IPS DF 19.7 (cell line): ENCODE measurements at regions not wholly inside any gene's neighbourhood (a gene's known extent, or its start where the extent isn't known, plus 50 kb on each side); places are given as distances from the start of the nearest gene placed in this dataset.
"Not testable (repeated sequence)": the region's sequence is repeated elsewhere in the genome, so short reads cannot be mapped to it uniquely, and the experiment has no call there.

Experiments used
- DNase-seq: peaks from one replicate; pipeline ENCODE4 v3.0.0-alpha.2; 2013; ENCODE audit warnings: low read depth, low spot score

DNA sequence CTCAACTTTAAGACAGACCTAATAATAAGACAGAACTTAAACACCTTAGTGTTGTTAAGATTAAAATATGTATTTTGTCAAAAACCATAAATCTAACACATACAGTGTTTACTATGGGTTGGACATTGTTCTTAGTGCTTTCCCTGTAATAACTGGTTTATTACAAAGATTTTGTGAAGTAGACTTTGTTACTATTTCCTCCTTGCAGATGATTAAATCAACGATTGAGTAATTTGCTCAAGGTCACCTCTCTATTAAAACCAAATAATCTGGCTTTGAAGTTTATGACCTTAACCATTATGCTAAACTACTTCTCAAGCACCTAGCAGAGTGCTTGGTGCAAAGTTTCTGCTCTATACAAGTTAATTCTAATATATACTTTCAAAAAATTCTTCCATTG lies 102.7 kb upstream of the FAM3C start:
- no peak for DNase-seq

DNA sequence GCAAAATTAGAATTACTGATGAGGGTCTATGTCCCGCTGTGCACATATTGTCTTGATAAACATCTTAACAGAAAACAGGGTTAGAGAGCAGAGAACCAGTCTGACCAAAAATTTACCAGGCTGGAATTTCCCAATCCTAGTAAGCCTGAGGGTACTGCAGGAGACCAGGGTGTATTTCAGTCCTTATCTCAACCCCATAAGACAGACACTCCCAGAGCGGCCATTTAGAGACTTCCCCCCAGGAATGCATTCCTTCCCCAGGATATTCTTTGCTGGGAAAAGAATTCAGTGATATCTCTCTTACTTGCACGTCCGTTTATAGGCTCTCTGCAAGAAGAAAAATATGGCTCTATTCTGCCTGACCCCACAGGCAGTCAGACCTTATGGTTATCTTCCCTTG lies 101.4 kb upstream of the FAM3C start:
- not testable (repeated sequence) for DNase-seq

- DNase-seq: no peak
These were observed 98.4 kb upstream of the FAM3C start for GRCh38 chr7:121494516-121494915.

GRCh38 chr7:121493553-121493952 lies 97.4 kb upstream of the FAM3C start:
- DNase-seq: no peak

DNA sequence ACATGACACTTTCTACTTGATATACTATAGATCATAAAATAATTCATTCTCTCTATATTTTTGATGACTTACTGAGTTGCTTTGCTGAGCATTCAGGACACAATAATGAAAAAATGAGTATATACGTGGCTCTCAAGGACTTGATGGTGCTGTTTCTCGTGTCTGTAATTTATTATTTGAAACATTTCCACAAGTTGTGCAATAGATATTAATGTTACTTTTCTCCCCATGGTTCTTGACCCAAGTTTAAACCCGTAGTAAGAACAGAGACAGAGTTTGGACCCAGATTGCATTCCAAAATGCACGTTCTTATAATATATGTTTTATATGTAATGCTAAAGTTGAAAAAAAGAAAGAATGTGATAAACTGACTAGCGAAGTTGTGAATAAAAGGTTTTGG lies 94.2 kb upstream of the FAM3C start:
- no peak for DNase-seq

DNA sequence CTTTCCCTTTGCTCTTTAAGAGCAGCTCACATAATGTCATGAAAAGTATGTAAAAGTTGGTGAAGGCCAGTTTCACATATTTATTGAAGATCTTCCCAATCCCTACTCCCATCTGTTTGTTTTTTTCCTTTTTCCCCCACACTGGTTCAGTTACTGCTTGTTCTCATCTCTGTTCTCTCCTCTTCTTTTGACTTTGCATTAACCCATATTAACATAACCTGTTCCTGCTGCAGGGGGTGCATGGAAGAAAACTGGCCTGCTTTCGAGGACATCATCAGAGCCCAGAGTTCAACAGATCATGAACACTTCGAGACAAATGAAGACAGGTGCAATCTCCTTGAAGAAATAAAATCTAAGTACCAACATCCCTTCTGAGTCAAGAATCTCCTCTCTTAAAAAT lies 93.3 kb upstream of the FAM3C start:
- no peak for DNase-seq

DNA sequence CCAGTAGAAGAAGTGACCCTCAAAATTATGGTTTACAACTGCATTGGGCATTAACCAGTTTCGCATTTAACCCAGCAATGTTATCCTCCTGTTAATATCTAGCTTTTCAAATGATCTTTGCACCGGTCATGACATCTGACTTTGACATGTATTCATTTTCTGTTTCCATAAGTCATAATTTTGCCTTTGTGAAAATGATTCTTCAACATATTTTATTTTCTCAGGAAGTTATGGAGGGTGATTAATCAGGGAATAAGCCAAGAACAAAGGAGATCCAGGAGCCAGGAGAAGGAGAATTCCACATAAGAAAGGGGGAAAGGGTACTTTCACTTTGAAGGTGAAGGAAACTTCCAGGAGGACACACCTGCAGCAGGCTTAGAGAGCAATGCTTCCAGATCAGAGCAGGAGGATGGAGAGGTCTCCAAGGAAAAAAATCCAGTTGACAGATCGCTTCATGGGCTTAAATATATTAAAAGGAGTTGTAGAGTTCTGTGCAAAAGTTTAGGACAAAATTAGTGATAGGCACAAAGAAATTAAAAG lies 92.1 kb upstream of the FAM3C start:
- DNase-seq: no peak

GRCh38 chr7:121486590-121486989 lies 90.5 kb upstream of the FAM3C start:
- no peak for DNase-seq

- DNase-seq: no peak
These were observed 89.5 kb upstream of the FAM3C start for GRCh38 chr7:121485467-121486243.

DNA sequence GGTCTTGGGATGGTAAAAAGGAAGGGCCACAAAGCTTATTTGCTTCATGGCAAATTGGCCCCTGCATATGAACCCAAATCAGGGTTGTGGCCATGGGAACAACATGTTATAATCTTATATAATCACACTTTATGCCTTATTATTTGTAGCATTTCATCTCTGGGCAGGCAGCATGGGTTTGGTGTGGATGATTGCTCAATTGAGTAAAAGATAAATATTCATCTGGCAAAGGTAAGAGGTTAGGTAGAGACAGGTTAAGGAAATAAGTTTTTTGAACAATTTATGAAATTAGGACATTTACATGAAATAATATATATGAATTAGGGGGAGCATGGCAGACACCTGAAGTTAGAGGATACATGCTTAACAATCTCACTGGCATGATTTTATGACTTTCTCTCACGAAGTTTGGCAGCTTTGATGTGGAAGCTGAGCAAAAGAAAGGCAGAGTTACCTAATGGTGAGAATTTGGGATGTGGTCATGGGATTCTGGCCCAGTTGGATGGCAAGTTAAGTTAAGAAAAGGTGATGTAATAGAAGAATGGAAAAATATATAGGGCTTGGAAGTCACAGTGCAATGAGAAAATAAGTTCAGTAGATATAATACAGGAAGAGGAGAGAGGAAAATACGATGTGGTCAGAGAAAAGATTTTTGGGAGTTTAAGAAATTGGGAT lies 88.1 kb upstream of the FAM3C start:
- no peak for DNase-seq

- DNase-seq: no peak
These were observed 84.6 kb upstream of the FAM3C start for GRCh38 chr7:121480566-121481335.

GRCh38 chr7:121480058-121480457 lies 84.0 kb upstream of the FAM3C start:
- no peak for DNase-seq

DNA sequence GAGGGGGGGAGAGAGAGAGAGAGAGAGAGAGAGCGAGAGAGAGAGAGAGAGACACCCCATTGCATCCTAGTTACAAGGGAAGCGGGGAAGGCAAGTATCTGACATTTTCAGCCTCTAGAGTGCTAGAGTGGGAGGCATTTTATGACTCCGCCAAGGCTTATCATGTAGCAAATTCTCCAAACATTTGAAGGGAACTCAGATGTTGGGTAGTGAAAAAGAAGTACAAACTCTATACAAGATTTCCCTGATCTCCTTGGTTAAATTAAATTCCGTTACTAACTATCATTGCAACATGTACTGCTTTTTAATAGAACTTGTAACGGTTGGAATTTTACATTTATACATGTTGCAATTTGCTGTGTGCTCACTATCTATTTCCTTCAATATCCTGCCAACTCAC lies 83.4 kb upstream of the FAM3C start:
- DNase-seq: no peak

DNA sequence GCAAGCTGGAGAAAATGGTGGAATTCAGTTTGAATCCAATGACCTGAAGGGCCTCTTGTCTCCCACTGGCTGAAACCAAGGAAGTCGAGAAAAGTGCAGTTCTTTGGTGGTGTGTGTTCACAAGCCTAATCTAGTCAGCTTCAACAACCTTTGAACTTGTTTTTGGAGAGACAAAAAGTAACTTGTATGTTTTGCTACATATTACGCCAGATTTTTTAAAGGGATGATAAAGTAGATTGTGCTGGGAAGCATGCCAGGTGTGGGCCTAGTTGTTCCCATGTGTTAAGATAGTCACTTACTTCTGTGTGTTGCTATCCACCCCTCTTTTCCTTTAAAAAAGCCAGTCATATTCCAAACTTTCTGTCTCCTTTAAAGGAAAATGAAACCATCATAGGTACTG lies 79.7 kb upstream of the FAM3C start:
- no peak for DNase-seq

DNA sequence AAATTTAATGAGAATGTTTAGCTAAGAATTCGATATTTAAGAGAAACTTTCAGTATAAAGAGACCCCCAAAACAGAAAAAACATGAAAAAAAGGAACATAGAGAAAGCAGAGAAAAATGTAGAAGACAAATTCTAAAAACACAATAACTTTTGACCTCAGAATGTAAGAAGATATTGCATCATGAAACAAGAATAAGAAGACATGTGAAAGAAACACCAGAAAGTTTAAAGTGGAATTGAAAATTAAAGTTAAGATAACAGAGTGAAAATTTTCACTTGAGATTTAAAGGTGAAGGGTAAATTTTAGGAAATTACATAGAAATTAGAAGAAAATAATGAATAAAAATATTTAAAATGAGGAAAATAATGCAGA lies 78.2 kb upstream of the FAM3C start:
- DNase-seq: no peak

DNA sequence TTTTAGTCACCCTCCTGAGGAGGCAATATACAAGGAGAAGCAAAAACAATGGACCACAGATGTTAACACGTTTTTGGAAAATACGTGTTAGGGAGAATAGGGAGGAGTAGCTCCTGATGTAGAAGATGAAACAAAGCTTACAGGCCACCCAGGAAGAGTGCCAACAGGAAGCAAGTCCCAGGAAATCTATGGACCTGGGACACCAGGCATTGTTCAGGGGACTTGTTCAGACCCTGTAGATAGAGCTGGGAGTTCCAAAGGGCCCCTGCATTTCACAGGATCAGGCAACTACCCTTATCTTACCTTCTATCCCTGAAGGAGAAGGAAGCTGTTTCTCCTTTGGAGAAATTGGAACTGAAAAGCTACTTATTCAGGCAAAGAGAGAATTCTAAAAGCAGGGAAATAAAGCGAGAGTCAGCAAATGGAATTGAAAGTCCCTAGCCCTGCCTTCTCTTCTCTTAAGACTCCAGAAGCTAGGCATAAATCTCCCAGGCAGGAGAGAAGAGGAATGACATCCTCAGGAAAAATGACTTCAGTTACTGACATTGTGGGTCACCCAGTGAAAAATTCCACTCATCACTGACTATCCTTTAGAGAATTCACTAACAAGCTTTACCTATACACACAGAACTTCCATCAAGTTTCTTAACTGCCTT lies 77.7 kb upstream of the FAM3C start:
- no peak for DNase-seq

DNA sequence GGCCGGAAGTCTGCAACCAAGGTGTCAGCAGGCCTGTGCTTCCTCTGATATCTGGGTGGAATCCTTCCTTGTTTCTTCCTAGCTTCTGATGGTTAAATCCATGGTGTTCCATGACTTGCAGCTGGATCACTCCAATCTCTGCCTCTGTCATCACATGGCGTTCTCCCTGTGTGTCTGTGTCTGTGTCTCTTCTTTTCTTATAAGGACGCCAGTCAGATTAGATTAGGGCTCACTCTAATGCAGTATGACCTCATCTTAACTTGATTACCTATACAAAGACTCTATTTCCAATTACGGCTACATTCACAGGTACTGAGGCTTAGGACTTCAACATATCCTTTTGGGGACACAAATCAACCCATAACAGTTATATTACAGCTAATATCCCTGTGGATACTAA lies 70.3 kb upstream of the FAM3C start:
- no peak for DNase-seq

GRCh38 chr7:121459148-121459547 lies 63.0 kb upstream of the FAM3C start:
- DNase-seq: no peak

- DNase-seq: no peak
These were observed 60.8 kb upstream of the FAM3C start for GRCh38 chr7:121456785-121457359.

DNA sequence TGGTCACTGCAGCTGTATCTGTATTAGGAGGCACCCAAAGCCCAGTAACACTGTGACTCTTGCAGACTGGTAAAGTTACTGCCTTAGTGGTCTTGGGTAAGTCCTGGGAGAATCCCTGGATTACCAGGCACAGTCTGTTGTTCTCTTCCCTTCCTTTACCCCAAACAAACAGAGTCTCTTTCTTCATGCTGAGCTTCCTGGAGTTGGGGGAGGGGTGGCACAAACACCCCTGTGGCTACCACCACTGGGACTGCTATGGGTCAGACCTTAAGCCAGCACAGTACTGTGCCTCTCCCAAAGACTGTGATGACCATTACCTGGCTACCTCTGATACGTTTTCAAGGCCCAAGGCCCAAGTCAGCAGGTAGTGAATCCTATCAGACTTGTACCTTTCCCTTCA lies 59.9 kb upstream of the FAM3C start:
- DNase-seq: no peak

DNA sequence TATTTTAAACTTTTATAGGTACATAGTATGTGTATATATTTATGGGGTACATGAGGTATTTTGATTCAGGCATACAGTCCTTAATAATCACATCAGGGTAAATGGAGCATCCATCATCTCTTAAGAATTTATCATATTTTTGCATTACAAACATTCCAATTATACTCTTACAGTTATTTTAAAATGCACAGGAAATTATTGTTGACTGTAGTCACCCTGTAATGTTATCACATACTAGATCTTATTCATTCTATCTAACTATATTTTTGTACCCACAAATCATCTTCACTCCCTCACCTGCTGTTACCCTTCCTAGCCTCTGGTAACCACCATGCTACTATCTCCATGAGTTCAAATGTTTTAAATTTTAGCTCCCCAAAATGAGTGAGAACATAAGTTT lies 56.3 kb upstream of the FAM3C start:
- no peak for DNase-seq
